NB4 (cell line): ENCODE measurements at regions not wholly inside any gene's neighbourhood (a gene's known extent, or its start where the extent isn't known, plus 50 kb on each side); places are given as distances from the start of the nearest gene placed in this dataset.

Experiments used
- MAX ChIP-seq: IDR thresholded peaks from 2 replicates; pipeline ENCODE4 v1.6.1; 2011; ENCODE audit warnings: low read depth, low read length
- POLR2A ChIP-seq: IDR thresholded peaks from 2 replicates; pipeline ENCODE4 v1.6.1; 2011; ENCODE audit warnings: mild to moderate bottlenecking; ENCODE audit not compliant: insufficient read length; ENCODE audit errors: extremely low read depth
- TF ChIP-seq, protein P1 (sequence below): IDR thresholded peaks from one replicate; pipeline ENCODE4 v1.5.1; 2012; ENCODE audit warnings: low read depth, low read length

GRCh38 chr5:39624890-39625289 is 200.1 kb upstream of the DAB2 start:
- TF ChIP-seq, protein P1, sequence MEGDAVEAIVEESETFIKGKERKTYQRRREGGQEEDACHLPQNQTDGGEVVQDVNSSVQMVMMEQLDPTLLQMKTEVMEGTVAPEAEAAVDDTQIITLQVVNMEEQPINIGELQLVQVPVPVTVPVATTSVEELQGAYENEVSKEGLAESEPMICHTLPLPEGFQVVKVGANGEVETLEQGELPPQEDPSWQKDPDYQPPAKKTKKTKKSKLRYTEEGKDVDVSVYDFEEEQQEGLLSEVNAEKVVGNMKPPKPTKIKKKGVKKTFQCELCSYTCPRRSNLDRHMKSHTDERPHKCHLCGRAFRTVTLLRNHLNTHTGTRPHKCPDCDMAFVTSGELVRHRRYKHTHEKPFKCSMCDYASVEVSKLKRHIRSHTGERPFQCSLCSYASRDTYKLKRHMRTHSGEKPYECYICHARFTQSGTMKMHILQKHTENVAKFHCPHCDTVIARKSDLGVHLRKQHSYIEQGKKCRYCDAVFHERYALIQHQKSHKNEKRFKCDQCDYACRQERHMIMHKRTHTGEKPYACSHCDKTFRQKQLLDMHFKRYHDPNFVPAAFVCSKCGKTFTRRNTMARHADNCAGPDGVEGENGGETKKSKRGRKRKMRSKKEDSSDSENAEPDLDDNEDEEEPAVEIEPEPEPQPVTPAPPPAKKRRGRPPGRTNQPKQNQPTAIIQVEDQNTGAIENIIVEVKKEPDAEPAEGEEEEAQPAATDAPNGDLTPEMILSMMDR = no peak
- no peak for TF ChIP-seq POLR2A
- TF ChIP-seq MAX = no peak
